ENCODE measurements at regions not wholly inside any gene's neighbourhood (a gene's known extent, or its start where the extent isn't known, plus 50 kb on each side); places are given as distances from the start of the nearest gene placed in this dataset.
A peak's percentile ranks its signal among the peaks of the same experiment; 100 is the strongest.

DNA sequence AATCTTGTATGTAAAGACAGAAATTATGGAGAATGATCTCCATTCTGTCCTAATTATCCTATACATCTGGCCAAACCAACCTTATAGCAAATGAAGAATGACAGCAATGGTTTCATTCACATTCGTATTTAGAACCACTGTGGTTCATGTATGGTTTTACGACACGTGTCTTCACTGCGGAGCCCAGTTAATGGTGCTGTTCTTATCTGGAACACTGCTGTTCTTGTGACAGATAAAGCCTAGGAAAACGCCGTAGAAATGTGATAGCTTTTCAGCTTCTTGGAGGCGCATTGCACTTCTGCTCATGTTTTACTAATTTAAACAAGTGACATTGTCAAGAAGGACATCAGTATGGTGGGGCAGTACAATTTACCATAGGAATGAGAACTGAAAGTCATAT lies 2266.4 kb upstream of the TENM3 start:
- no peak for DNase-seq

GRCh38 chr4:179977378-179977777 lies 2265.8 kb upstream of the TENM3 start:
- DNase-seq: no peak

DNA sequence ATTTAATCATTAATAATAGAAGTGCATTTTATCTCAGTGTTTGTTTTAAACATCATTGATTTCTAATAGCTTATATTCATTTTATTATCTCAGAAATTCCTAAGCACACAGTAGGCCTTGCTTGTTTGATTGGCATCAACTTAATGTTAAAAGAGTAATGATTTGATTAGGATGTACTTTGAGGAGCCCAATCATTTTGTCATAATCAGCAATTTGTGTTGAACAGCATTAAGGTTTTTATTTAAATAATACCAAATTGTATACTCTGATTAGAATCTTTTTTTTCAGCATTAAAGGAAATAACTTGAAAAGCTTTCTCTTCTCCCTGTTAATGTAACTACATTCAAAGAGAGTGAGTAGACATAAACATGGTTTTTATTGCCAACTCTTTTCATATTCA lies 2262.0 kb upstream of the TENM3 start:
- DNase-seq: no peak

DNA sequence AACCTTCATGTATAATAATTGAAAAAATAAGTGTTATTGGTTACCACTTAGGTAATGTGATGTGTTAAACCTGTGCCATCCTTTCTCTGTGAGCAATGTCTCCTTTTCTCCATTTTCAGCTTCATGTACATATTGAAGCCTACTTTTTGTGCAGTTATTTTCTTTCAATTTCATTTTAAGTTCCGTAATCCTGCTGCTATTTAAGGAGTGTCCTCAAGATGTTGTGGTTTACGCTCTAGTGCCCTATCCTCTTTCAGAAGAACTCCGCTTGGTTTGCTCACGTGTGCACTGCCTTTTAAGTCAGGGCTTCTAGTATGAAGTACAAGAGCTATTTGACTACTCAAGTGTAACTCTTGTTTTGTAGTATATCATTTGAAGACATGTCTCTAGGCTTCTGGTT lies 2253.2 kb upstream of the TENM3 start:
- DNase-seq: no peak

DNA sequence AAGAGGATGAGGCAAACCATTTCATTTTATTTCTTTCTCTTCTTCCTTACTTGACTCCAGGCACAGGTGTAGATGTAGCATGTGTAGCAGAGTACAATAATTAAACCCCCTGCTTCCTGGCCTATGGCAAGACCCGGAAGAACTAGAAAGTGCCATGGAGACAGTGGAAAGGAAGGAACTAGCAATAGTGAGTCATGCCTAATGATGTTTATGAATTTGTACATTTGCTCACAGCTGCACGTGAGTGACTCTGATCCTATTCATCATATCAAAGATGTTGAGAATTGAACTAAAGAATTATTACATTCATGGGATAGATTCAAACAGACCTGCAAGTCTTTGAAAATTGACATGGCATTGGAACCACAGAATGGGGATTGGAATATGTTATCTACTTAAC lies 2233.9 kb upstream of the TENM3 start:
- no peak for DNase-seq

GRCh38 chr4:180028682-180029081 lies 2214.5 kb upstream of the TENM3 start:
- peak; percentile 28 for DNase-seq

- DNase-seq: no peak
Observed at GRCh38 chr4:180031330-180031729, 2211.9 kb upstream of the TENM3 start.

DNA sequence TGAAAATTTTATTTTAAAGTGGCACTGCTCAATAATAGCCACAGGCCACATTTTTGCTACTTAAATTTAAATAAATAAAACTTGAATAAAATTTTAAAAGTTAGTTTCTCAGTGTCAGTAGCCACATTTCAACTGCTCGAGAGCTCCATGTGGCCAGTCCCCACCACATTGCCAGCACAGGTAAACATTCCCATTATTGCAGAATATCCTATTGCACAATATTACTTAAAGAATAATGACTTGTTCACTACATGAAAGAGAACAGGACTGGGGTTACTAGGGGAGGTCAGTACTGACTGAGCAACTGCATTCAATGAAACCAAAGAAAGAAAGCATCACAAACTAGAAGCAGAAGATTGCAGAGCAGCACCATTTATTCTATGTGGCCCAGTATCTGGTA lies 2201.6 kb upstream of the TENM3 start:
- no peak for DNase-seq

DNA sequence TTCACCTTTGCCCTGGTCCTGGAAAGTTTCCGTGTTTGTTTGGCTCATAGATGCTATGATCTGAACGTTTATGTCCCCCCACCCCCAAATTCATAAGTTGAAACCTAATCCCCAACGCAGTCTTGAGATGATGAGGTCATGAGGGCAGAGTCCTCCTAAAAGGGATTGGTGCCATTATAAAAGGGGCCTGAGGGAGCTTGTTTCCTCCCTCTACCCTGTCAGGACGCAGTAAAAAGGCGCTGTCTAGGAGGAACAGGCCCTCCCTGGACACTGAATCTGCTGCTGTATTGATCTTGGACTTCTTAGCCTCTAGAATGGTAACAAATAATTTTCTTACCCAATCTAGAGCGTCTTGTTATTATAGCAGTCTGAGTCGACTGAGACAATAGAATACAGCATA lies 2190.6 kb upstream of the TENM3 start:
- no peak for DNase-seq

- DNase-seq: no peak
Observed at GRCh38 chr4:180054291-180054690, 2188.9 kb upstream of the TENM3 start.

GRCh38 chr4:180057299-180057721 lies 2185.9 kb upstream of the TENM3 start:
- DNase-seq: no peak

- no peak for DNase-seq
Observed at GRCh38 chr4:180057891-180058671, 2185.1 kb upstream of the TENM3 start.

GRCh38 chr4:180058691-180059215 lies 2184.4 kb upstream of the TENM3 start:
- peak; percentile 44 for DNase-seq

DNA sequence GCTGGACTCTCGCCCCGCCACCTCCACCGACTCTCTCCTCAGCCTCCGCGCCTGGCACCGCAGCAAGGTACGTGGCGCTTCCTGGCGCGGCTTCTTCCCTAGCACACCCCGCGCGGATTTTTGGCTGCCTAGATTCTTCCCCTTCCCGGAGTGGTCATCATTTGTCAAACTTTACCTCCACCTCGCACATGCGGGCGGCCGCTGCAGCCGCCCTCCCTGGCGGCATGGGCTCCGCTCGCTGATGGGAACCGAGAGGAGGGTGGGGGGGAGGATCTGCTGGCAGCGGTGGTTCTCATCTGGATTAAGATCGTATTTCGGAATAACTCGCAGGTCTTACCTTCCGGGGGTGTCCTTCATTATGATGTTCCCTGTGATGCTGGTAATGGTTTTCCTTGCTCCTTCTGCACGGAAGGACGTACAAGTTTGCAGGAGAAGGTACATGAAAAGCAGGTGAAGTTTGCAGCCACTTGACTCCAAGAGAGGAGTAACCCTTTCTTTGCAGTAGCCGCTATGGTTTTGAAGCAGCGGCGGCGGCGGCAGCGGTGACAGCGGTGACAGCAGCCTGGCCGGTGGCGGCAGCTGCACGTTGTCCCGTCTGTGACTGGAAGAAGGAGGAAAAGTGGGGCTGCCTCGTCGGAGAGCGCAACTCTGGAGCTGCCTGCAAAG lies 2183.9 kb upstream of the TENM3 start:
- no peak for DNase-seq

DNA sequence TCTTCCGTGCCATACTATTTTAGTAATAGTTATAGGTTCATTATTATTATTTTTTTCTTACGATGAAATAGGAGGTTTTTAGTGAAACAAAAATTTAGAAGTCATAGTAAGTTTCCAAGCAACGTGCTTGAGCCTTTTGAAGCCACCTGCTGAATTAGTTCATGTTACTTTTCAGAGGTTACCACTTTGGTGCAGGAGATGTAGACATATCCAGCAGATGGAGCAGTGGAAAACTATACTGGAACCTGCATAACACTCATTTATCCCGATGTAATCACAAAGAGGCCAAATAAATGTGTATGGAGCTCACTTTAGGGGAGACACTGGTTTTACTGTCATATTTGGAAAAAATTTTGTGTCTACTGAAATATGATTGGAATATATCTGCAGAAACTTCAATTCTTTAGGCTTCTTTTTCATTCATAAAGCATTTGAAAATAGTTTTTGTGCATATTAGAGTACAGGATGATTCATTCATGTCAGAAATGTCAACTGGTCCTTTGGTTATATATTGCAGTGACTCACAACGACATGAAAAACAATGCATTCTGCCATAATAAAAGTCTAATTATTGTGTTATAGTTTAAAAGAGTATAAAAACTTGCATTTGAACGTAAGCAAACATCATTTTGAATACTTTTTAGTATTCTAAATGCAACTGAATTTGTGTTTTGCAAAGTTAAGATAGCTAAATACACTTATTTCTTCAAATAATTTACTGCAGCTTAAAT lies 2182.9 kb upstream of the TENM3 start:
- no peak for DNase-seq

- DNase-seq: no peak
Observed at GRCh38 chr4:180081072-180081471, 2162.1 kb upstream of the TENM3 start.

DNA sequence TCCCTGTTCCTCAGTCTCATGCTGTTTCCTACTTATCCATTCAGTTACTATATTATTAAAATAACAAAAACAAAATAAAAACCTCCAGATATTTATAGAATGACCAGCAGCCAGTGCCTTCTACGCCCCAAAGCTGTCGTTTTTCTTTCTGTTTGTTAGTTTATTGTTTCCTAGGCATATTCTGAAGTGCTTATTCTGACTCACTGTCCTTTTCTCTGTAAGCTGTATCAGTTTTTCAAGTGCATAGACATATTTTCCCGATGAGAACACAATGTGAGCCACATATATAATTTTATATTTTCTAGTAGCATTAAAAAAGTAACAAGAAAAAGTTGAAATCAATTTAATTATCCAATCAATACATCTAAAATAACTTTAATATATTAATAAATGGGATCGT lies 2158.6 kb upstream of the TENM3 start:
- no peak for DNase-seq

GRCh38 chr4:180086480-180087190 lies 2156.6 kb upstream of the TENM3 start:
- no peak for DNase-seq

- DNase-seq: no peak
Observed at GRCh38 chr4:180098586-180098985, 2144.6 kb upstream of the TENM3 start.

- DNase-seq: no peak
Observed at GRCh38 chr4:180099957-180100356, 2143.2 kb upstream of the TENM3 start.

- DNase-seq: no peak
Observed at GRCh38 chr4:180100433-180101344, 2142.5 kb upstream of the TENM3 start.

All from amniotic stem cell (primary cell).